ENCODE measurements at regions not wholly inside any gene's neighbourhood (a gene's known extent, or its start where the extent isn't known, plus 50 kb on each side); places are given as distances from the start of the nearest gene placed in this dataset.

GRCh38 chr6:125354649-125355048 is 52.9 kb upstream of the HDDC2 start:
- no peak overlapping the region for H3K27ac ChIP-seq
- TF ChIP-seq ZFX (IDR thresholded peaks at IDR 0.05; ENCODE audit: borderline replicate concordance) (no peak), CTCF (IDR thresholded peaks at IDR 0.05) (no peak)

DNA sequence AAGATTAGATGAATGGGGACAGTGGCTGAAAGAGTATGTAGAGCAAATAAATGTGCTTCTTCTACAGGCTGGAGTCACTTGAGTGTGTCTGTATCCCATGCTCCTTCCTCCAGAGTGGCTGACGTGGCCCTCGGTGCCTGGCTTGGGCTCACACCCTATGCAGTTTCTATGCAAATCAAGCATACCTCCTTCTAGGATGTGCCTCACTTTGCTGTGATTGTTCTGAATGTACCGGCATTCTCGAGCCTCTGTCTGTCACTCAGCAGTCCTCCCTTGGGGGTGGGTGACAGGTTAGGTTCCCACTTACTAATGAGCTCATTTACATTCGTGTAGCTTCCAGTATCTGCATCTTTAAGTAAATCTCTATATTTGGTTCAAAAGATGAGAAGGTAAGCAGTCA is 55.1 kb upstream of the HDDC2 start:
- H3K27ac ChIP-seq = no peak overlapping the region
- no peak for TF ChIP-seq ZFX (IDR thresholded peaks at IDR 0.05; ENCODE audit: borderline replicate concordance)
- no peak for TF ChIP-seq CTCF (IDR thresholded peaks at IDR 0.05)

GRCh38 chr6:125357515-125358256 is 55.9 kb upstream of the HDDC2 start:
- no peak for TF ChIP-seq CTCF (IDR thresholded peaks at IDR 0.05)
- TF ChIP-seq ZFX (IDR thresholded peaks at IDR 0.05; ENCODE audit: borderline replicate concordance) = no peak
- H3K27ac ChIP-seq = no peak overlapping the region

DNA sequence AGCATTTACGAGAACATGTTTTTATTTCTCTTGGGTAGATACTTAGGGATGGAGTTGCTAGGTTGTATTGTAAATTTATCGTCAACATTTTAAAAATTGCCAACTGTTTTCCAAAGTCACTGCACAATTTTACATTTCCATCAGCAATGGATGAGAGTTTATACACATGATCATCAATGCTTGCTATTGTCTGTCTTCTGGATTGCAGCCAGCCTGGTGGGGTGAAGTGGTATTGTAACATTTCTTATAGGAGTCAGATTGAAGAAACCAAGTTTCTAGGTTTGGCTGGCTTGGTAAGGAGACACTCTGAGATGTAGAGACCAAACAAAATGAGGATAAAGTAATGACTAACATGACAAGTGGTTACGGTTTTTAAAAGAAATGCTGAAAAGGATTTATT is 57.1 kb upstream of the HDDC2 start:
- H3K27ac ChIP-seq = no peak overlapping the region
- TF ChIP-seq CTCF (IDR thresholded peaks at IDR 0.05) (no peak), ZFX (IDR thresholded peaks at IDR 0.05; ENCODE audit: borderline replicate concordance) (no peak)

GRCh38 chr6:125361868-125362267 is 60.1 kb upstream of the HDDC2 start:
- H3K27ac ChIP-seq = no peak overlapping the region
- TF ChIP-seq ZFX (IDR thresholded peaks at IDR 0.05; ENCODE audit: borderline replicate concordance) = no peak
- no peak for TF ChIP-seq CTCF (IDR thresholded peaks at IDR 0.05)

DNA sequence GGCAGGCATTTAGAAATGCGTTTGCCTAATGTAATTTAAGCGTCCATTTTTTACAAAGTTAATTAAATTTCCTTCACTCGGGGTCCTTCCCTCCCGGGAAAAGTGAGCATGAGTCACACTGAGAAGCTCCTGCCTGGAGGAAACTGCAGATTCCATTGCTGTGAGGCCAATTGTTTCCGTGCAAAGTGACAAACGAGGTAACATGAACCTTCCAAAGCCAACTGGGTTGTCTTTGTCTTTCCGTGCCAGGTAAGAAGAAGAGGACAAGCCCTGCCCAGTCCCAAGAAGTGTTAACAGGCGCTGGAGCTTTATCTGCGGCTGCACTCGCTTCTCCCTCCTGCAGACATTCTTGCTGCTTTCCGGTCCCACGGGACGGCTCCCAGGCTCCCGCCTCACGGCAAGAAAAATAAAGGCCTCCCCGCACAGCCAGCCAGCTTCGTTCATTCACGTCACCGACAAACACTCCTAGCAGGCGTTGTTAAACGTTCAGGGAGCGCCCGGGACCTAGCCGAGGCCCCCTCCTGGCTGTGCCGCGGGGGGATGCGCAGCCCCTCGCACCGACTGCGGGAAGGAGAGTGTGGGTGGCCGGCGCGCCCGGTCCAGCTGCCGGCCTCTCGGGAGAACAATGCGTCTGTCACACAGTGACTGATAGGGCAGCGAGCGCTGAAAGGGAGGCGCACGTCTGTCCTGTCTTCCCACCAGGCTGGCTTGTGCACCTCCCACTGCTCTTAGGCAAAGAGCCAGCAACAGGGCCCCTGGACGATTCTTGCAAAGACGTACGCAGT is 61.5 kb upstream of the HDDC2 start:
- no peak overlapping the region for H3K27ac ChIP-seq
- TF ChIP-seq ZFX (IDR thresholded peaks at IDR 0.05; ENCODE audit: borderline replicate concordance) = no peak
- TF ChIP-seq CTCF (IDR thresholded peaks at IDR 0.05) = no peak

DNA sequence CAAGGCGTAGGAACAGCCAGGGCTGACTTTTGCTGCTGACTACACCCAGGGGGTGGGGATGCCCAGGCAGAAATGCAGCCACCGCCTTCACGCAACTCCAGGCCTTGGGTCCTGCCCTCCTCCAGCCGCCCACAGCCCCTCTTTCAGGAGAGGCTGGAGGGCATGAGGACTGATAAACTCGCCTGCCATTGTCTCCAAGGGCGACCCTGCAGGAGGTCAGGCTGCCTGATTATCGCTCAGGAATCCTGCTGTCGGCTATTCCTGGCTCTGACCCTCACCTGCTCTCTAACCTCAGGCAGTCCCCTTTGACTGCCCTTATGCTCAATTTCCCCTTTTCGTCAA is 62.0 kb upstream of the HDDC2 start:
- no peak overlapping the region for H3K27ac ChIP-seq
- TF ChIP-seq CTCF (IDR thresholded peaks at IDR 0.05) (no peak), ZFX (IDR thresholded peaks at IDR 0.05; ENCODE audit: borderline replicate concordance) (no peak)
